K562 (cell line): ENCODE measurements at regions not wholly inside any gene's neighbourhood (a gene's known extent, or its start where the extent isn't known, plus 50 kb on each side); places are given as distances from the start of the nearest gene placed in this dataset.

Source experiments
- ATAC-seq: fragments of 200-7000 bp; cut with Tn5 transposase; 3 replicates; pipeline ENCODE4 v1.9.1; 2020; ENCODE audit warnings: moderate library complexity
- BruUV-seq: library from RNA; stranded (reverse); fragments of 400-500 nt; replicated peaks from 2 replicates; lab custom pipeline; 2021; lab: Mats Ljungman, UMichigan
- CTCF ChIA-PET: fragments of 300-600 bp; formaldehyde crosslinking; extraction: SDS; loops from one replicate; lab custom pipeline; 2021; ENCODE audit warnings: low intra/inter-chr PET ratio; lab: Yijun Ruan, JAX
- POLR2A ChIA-PET: fragments of 300-600, 350-650 bp; sonication (Branson Sonifier 250); formaldehyde crosslinking; extraction: SDS; loops from one replicate; lab custom pipeline; 2021; ENCODE audit warnings: antibody characterized with exemption, inconsistent platforms; lab: Yijun Ruan, JAX
- DNase-seq, 4 experiments: peaks; one replicate each; pipeline versions ENCODE4 v3.0.0 to v3.0.0-alpha.2; 2011 to 2018; ENCODE audit warnings: low spot score in 3 of 4, mixed read lengths in 3 of 4; ENCODE audit errors: extremely low read depth in 1 of 4
- FAIRE-seq: peaks from 2 replicates; lab custom pipeline; 2011; peaks lifted over from hg19 to GRCh38; lab: Jason Lieb, UNC
- H2AFZ ChIP-seq: 2 replicates; pipeline ENCODE4 v1.6.0; 2011; ENCODE audit warnings: low read depth, low read length, control low read depth, inconsistent platforms
- H3K27ac ChIP-seq: fragments of 200-600 bp; 3 replicates; pipeline ENCODE4 v1.8.0; 2011; ENCODE audit warnings: low read depth, mild to moderate bottlenecking, control low read depth, inconsistent platforms, low read length, moderate library complexity, mixed read lengths; ENCODE audit errors: extremely low read depth
- H3K27me3 ChIP-seq, 2 experiments: fragments of 300-600 bp in 1 of 2; 2 replicates in 1 of 2; 3 replicates in 1 of 2; pipeline versions ENCODE4 v1.6.0 to v1.8.0; 2011; ENCODE audit warnings: inconsistent platforms in 2 of 2, low read length in 2 of 2, mild to moderate bottlenecking in 1 of 2, mixed read lengths in 1 of 2, moderate library complexity in 1 of 2; ENCODE audit not compliant: control insufficient read depth in 2 of 2, insufficient read depth in 2 of 2
- H3K36me3 ChIP-seq: fragments of 300-600 bp; 3 replicates; pipeline ENCODE4 v1.8.0; 2011; ENCODE audit warnings: mild to moderate bottlenecking, low read length, inconsistent platforms; ENCODE audit not compliant: control insufficient read depth, insufficient read depth
- H3K4me1 ChIP-seq, 2 experiments: fragments of 200-600 bp in 1 of 2; replicated peaks in 1 of 2; 2 replicates in 1 of 2; 3 replicates in 1 of 2; pipeline versions ENCODE4 v1.5.1 to v1.8.0; 2011; ENCODE audit warnings: inconsistent platforms in 2 of 2, low read length in 2 of 2, mild to moderate bottlenecking in 1 of 2, mixed read lengths in 1 of 2, moderate library complexity in 1 of 2; ENCODE audit not compliant: control insufficient read depth in 2 of 2, insufficient read depth in 2 of 2
- H3K4me2 ChIP-seq: 2 replicates; pipeline ENCODE4 v1.6.1; 2011; ENCODE audit warnings: low read length, control low read depth, inconsistent platforms, mixed read lengths; ENCODE audit not compliant: insufficient read depth
- H3K4me3 ChIP-seq: fragments of 200-600 bp; sonication (generic), shearing (Covaris generic); 2 replicates; pipeline ENCODE4 v1.5.1; 2016; ENCODE audit warnings: control low read depth, inconsistent platforms
- H3K79me2 ChIP-seq: fragments of 200-600 bp; 3 replicates; pipeline ENCODE4 v1.8.0; 2011; ENCODE audit warnings: low read length, inconsistent platforms; ENCODE audit not compliant: control insufficient read depth, insufficient read depth
- H3K9ac ChIP-seq, 2 experiments: 2 replicates each; pipeline versions ENCODE4 v1.6.0 to v1.6.1; 2011; ENCODE audit warnings: low read depth in 2 of 2, low read length in 2 of 2, control low read depth in 1 of 2, inconsistent platforms in 1 of 2, mild to moderate bottlenecking in 1 of 2, mixed read lengths in 1 of 2; ENCODE audit not compliant: insufficient read depth in 1 of 2
- H3K9me1 ChIP-seq: one replicate; pipeline ENCODE4 v1.6.0; 2011; ENCODE audit warnings: inconsistent platforms, mild to moderate bottlenecking, low read length, moderate library complexity; ENCODE audit not compliant: control insufficient read depth, insufficient read depth
- H3K9me3 ChIP-seq: replicated peaks from 2 replicates; pipeline ENCODE4 v1.5.1; 2011; ENCODE audit warnings: low read depth, low read length, inconsistent platforms; ENCODE audit not compliant: control insufficient read depth, insufficient read depth
- H4K20me1 ChIP-seq: replicated peaks from 2 replicates; pipeline ENCODE4 v1.6.1; 2011; ENCODE audit warnings: low read length, inconsistent platforms, mixed read lengths; ENCODE audit not compliant: control insufficient read depth, insufficient read depth
- GABPA ChIP-seq: fragments of 200-800 bp; sonication (Bioruptor generic); conservative IDR thresholded peaks from 2 replicates; pipeline ENCODE4 v1.6.1; 2016; ENCODE audit warnings: low read depth, missing genetic modification characterization, missing compliant biosample characterization
- NFIC ChIP-seq: fragments of 450-650 bp; IDR thresholded peaks from 2 replicates; pipeline ENCODE4 v1.6.1; 2017; ENCODE audit warnings: mild to moderate bottlenecking, inconsistent platforms
- SUPT5H ChIP-seq: fragments of 450-650 bp; IDR thresholded peaks from 2 replicates; pipeline ENCODE4 v1.6.1; 2016
- ZBTB11 ChIP-seq, 3 experiments: fragments of 200-800 bp in 1 of 3; fragments of 250-450 bp in 1 of 3; fragments of 450-650 bp in 1 of 3; sonication (Bioruptor Pico) in 1 of 3; sonication (Bioruptor generic) in 1 of 3; formaldehyde crosslinking in 1 of 3; IDR thresholded peaks; 2 replicates each; pipeline versions ENCODE4 v1.6.1 to v1.8.0; 2016 to 2022; ENCODE audit warnings: mild to moderate bottlenecking in 2 of 3, missing genetic modification characterization in 2 of 3, missing compliant biosample characterization in 1 of 3, moderate library complexity in 1 of 3
- ZBTB40 ChIP-seq, 2 experiments: fragments of 450-650 bp in 1 of 2; sonication (generic) in 1 of 2; formaldehyde crosslinking in 1 of 2; IDR thresholded peaks; 2 replicates each; pipeline versions ENCODE4 v1.7.1 to v1.9.0; 2016 to 2022; ENCODE audit warnings: inconsistent platforms in 1 of 2, mild to moderate bottlenecking in 1 of 2, missing genetic modification reagents in 1 of 2
- whole genome bisulfite sequencing: fragments of 100-300 bp; shearing (Covaris generic); methylation state at CpG from one replicate; pipeline ENCODE4 v1.1.6; 2016; ENCODE audit warnings: low coverage, mixed read lengths; ENCODE audit not compliant: insufficient coverage; ENCODE audit errors: missing lambda C conversion rate; 5-methylcytosine and 5-hydroxymethylcytosine counted together
- in situ Hi-C: fragments of 300-500 bp; cut with MboI; formaldehyde crosslinking; loops from 4 replicates; pipeline ENCODE4 v1.15.0; 2018; ENCODE audit warnings: inconsistent platforms, mixed read lengths
- intact Hi-C: fragments of 100-400 bp; cut with micrococcal nuclease; formaldehyde crosslinking; loops from 2 replicates; pipeline ENCODE4 v1.14.2; 2022
- TF ChIP-seq, protein P1 (sequence below): fragments of 450-650 bp; formaldehyde crosslinking; IDR thresholded peaks from 2 replicates; pipeline ENCODE4 v1.4.0; 2020; ENCODE audit warnings: mild to moderate bottlenecking, moderate library complexity

GRCh38 chr20:47944682-47945081 lies 159.4 kb upstream of the SULF2 start (continued):
- TF ChIP-seq ZBTB11 (CRISPR knock-in tag; IDR thresholded peaks at IDR 0.05): peak in 1 of 3 experiments; percentile 42; a peak in 1 of 6 replicates

DNA sequence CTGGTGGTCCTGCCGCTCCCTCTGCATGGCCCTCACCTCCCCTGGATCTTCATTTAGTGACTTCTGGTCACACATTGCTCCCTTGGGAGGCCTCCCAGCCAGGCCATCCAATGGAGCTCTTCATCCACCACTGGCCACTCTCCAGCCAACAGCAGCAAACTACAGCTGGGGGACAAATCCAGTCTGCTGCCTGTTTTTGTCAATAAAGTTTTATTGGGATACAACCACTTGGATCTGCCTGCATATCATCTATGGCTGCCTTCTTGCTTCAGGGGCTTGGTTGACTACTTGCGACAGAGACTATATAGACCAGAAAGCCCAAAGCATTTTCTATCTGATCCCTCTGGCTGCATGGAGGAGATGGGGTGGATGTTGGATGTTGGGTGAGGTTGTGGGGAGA lies 156.6 kb upstream of the SULF2 start:
- no peak for DNase-seq
- Histone ChIP-seq H3K4me1 (no peaks in the 10 kb centered on the region), H4K20me1 (no peaks in the 10 kb centered on the region; the same call in 1 of the 2 replicates), H3K9me3 (no peaks in the 10 kb centered on the region), H3K79me2 (no peaks in the 10 kb centered on the region), H3K36me3 (no peaks in the 10 kb centered on the region), H3K4me3 (no peak overlapping the region), H2AFZ (no peak overlapping the region), H3K4me2 (no peak overlapping the region), H3K27me3 (peaks cover 0 to 11% of the 10 kb centered on the region in 2 experiments; a peak in 2 of 5 replicates), H3K27ac (no peak overlapping the region), H3K9ac (no peak overlapping the region), H3K9me1 (no peaks in the 10 kb centered on the region)
- BruUV-seq: no TSS peak
- intact Hi-C loops: no loop called here
- CTCF ChIA-PET: no interaction called here
- no peak for FAIRE-seq
- POLR2A ChIA-PET: no interaction called here
- ATAC-seq: no peak
- in situ Hi-C loops: no loop called here
- 0% methylated on average over 2 of the region's 2 CpGs for WGBS
- no peak for TF ChIP-seq NFIC
- TF ChIP-seq, protein P1, sequence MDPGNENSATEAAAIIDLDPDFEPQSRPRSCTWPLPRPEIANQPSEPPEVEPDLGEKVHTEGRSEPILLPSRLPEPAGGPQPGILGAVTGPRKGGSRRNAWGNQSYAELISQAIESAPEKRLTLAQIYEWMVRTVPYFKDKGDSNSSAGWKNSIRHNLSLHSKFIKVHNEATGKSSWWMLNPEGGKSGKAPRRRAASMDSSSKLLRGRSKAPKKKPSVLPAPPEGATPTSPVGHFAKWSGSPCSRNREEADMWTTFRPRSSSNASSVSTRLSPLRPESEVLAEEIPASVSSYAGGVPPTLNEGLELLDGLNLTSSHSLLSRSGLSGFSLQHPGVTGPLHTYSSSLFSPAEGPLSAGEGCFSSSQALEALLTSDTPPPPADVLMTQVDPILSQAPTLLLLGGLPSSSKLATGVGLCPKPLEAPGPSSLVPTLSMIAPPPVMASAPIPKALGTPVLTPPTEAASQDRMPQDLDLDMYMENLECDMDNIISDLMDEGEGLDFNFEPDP: no peak
- TF ChIP-seq SUPT5H: no peak
- peak; percentile 90 for TF ChIP-seq ZBTB40 (IDR thresholded peaks at IDR 0.05)
- TF ChIP-seq ZBTB40 (CRISPR knock-in tag; IDR thresholded peaks at IDR 0.05): peak; percentile 74
- TF ChIP-seq GABPA: no peak
